MM.1S (cell line): ENCODE measurements at regions not wholly inside any gene's neighbourhood (a gene's known extent, or its start where the extent isn't known, plus 50 kb on each side); places are given as distances from the start of the nearest gene placed in this dataset.

Experiments used
- DNase-seq: peaks from one replicate; pipeline ENCODE4 v3.0.0-alpha.2; 2015
- H2AFZ ChIP-seq: fragments of 300-600 bp; sonication (generic); 2 replicates; pipeline ENCODE4 v1.6.0; 2016; ENCODE audit warnings: antibody characterized with exemption, low read length
- H3F3A ChIP-seq: fragments of 300-600 bp; sonication (generic); 2 replicates; pipeline ENCODE4 v1.6.1; 2016; ENCODE audit warnings: mild to moderate bottlenecking, antibody characterized with exemption, low read length, moderate library complexity, mixed read lengths; ENCODE audit not compliant: insufficient read depth
- H3K27ac ChIP-seq: fragments of 300-600 bp; sonication (generic); 2 replicates; pipeline ENCODE4 v1.5.1; 2016; ENCODE audit warnings: mild to moderate bottlenecking, low read length
- H3K27me3 ChIP-seq: fragments of 300-600 bp; sonication (generic); replicated peaks from 2 replicates; pipeline ENCODE4 v1.6.0; 2016; ENCODE audit warnings: low read length; ENCODE audit not compliant: insufficient read depth
- H3K36me3 ChIP-seq: fragments of 300-600 bp; sonication (generic); replicated peaks from 2 replicates; pipeline ENCODE4 v1.6.1; 2016; ENCODE audit warnings: mild to moderate bottlenecking, low read length, mixed read lengths; ENCODE audit not compliant: insufficient read depth
- H3K4me1 ChIP-seq: fragments of 300-600 bp; sonication (generic); 2 replicates; pipeline ENCODE4 v1.6.1; 2016; ENCODE audit warnings: low read length, mixed read lengths
- H3K4me2 ChIP-seq: fragments of 300-600 bp; sonication (generic); 2 replicates; pipeline ENCODE4 v1.6.0; 2016; ENCODE audit warnings: low read depth, low read length
- H3K4me3 ChIP-seq: fragments of 300-600 bp; sonication (generic); 2 replicates; pipeline ENCODE4 v1.5.1; 2016; ENCODE audit warnings: low read length, mixed read lengths
- H3K79me2 ChIP-seq: fragments of 300-600 bp; sonication (generic); 2 replicates; pipeline ENCODE4 v1.6.1; 2016; ENCODE audit warnings: mixed run types, low read length, mixed read lengths
- H3K9ac ChIP-seq: fragments of 300-600 bp; sonication (generic); 2 replicates; pipeline ENCODE4 v1.6.1; 2016; ENCODE audit warnings: low read length, mixed read lengths
- H3K9me2 ChIP-seq: fragments of 300-600 bp; sonication (generic); replicated peaks from 2 replicates; pipeline ENCODE4 v1.6.1; 2016; ENCODE audit warnings: mild to moderate bottlenecking, low read length, mixed read lengths; ENCODE audit not compliant: insufficient read depth
- H3K9me3 ChIP-seq: fragments of 300-600 bp; sonication (generic); replicated peaks from 2 replicates; pipeline ENCODE4 v1.6.1; 2016; ENCODE audit warnings: mild to moderate bottlenecking, low read length, mixed read lengths; ENCODE audit not compliant: insufficient read depth
- H4K20me1 ChIP-seq: fragments of 300-600 bp; sonication (generic); 2 replicates; pipeline ENCODE4 v1.6.1; 2016; ENCODE audit warnings: mild to moderate bottlenecking, low read length, moderate library complexity, mixed read lengths; ENCODE audit not compliant: insufficient read depth
- EZH2 ChIP-seq: fragments of 300-600 bp; sonication (generic); optimal IDR thresholded peaks from 2 replicates; pipeline ENCODE3; 2017; ENCODE audit warnings: low read depth, mild to moderate bottlenecking, antibody characterized with exemption, low read length, mixed read lengths
- EZH2phosphoT487 ChIP-seq: fragments of 300-600 bp; sonication (generic); IDR thresholded peaks from 2 replicates; pipeline ENCODE4 v1.6.1; 2018; ENCODE audit warnings: antibody characterized with exemption, low read length
- TF ChIP-seq, protein P1 (sequence below): fragments of 300-600 bp; sonication (generic); IDR thresholded peaks from 2 replicates; pipeline ENCODE4 v1.5.1; 2016; ENCODE audit warnings: antibody characterized with exemption, low read length, mixed read lengths

DNA sequence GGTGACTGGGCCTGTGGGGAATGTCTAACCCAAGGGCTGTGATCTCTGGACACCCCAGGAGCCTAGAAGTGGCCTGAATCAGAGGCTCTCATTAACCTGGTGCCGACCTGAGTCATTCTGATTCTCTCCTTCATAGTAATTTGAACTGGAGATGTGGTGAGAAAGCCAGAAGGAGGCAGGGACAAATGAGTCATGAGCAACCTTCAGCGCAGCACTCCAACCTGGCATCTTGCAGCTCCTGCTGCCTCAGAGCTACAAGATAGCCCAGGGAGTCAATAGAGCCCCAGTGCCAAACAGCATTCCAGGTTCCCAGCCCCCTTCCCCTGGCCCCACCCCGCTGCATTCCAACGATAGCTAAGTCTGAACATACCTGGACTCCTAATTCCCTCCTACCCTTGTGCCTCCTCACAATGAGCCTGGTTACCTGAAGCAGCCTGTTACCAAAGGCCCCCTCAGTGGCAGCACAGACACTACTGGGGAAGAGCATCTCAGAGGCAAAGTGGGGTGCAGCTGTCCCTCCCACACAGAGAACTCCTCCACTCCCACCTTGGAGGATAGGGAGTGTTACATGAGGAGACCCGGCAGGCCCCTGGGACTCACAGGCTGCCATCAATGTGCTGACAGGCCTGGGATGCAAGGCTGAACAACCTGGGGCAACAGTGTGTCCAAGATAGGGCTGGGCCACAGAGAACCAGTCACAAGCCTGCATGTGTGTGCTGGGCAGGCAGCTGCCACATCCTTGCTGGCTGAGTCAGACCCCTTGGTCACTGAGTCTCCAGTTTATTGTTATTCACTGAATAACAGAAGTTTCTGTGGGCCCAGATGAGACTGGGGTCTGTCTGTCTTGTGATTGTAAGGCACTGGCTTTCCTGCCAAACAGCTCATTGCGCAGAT lies 76.8 kb upstream of the LEP start:
- Histone ChIP-seq H2AFZ (no peak overlapping the region), H3K9me3 (no peaks in the 10 kb centered on the region), H3K27me3 (peaks cover 33% of the 10 kb centered on the region), H3K4me3 (no peak overlapping the region), H4K20me1 (no peaks in the 10 kb centered on the region), H3K9me2 (no peaks in the 10 kb centered on the region), H3K9ac (no peak overlapping the region), H3K4me2 (no peak overlapping the region), H3K36me3 (no peaks in the 10 kb centered on the region), H3K79me2 (no peaks in the 10 kb centered on the region), H3K4me1 (no peaks in the 10 kb centered on the region), H3F3A (no peaks in the 10 kb centered on the region), H3K27ac (no peak overlapping the region)
- TF ChIP-seq EZH2 (no peak), EZH2phosphoT487 (no peak)
- TF ChIP-seq, protein P1, sequence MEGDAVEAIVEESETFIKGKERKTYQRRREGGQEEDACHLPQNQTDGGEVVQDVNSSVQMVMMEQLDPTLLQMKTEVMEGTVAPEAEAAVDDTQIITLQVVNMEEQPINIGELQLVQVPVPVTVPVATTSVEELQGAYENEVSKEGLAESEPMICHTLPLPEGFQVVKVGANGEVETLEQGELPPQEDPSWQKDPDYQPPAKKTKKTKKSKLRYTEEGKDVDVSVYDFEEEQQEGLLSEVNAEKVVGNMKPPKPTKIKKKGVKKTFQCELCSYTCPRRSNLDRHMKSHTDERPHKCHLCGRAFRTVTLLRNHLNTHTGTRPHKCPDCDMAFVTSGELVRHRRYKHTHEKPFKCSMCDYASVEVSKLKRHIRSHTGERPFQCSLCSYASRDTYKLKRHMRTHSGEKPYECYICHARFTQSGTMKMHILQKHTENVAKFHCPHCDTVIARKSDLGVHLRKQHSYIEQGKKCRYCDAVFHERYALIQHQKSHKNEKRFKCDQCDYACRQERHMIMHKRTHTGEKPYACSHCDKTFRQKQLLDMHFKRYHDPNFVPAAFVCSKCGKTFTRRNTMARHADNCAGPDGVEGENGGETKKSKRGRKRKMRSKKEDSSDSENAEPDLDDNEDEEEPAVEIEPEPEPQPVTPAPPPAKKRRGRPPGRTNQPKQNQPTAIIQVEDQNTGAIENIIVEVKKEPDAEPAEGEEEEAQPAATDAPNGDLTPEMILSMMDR: no peak
- DNase-seq: no peak

DNA sequence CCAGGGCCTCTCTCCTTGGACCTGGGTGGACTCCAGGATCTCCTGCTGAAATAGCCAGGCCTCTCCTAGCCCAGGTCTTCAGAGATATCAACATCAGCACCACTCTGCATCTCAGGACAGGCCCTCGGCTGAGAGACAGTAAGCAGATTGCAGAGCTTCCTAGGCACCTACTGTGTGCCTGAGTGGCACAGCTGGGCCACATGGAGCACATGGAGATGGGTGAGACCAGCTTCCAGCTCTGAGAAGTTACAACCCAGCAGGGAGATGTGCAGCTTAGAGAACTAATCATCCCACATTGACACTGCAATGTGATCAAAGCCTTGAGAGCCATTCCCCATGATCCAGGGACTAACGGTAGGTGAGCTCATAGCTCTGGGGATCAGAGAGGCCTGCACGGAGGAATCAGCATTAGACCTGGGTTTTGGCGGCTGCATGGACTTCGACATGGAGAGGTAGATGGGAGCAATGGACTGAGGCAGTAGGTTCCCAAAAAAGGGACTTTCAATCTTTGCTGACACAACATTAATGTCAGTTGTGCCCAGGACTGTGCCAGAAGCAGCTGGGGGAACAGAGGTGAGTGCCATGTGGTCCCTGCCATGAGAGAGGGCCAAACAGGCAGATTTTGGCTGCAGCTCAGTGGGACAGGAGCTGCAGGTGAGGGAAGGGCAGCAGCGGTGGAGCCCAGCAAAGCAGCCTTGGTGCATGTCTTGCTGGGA lies 76.0 kb upstream of the LEP start:
- TF ChIP-seq EZH2: no peak
- TF ChIP-seq, protein P1: no peak
- no peak for TF ChIP-seq EZH2phosphoT487
- H3K27me3 ChIP-seq: peaks cover 41% of the 10 kb centered on the region
- no peaks in the 10 kb centered on the region for H3K9me2 ChIP-seq
- no peak for DNase-seq
- no peaks in the 10 kb centered on the region for H3K79me2 ChIP-seq
- no peaks in the 10 kb centered on the region for H3K36me3 ChIP-seq
- H3K9me3 ChIP-seq: no peaks in the 10 kb centered on the region
- no peak overlapping the region for H3K9ac ChIP-seq
- H3K4me1 ChIP-seq: no peaks in the 10 kb centered on the region
- H3K4me2 ChIP-seq: no peak overlapping the region
- H3K4me3 ChIP-seq: no peak overlapping the region
- no peak overlapping the region for H2AFZ ChIP-seq
- no peak overlapping the region for H3K27ac ChIP-seq
- H3F3A ChIP-seq: no peaks in the 10 kb centered on the region
- H4K20me1 ChIP-seq: no peaks in the 10 kb centered on the region

DNA sequence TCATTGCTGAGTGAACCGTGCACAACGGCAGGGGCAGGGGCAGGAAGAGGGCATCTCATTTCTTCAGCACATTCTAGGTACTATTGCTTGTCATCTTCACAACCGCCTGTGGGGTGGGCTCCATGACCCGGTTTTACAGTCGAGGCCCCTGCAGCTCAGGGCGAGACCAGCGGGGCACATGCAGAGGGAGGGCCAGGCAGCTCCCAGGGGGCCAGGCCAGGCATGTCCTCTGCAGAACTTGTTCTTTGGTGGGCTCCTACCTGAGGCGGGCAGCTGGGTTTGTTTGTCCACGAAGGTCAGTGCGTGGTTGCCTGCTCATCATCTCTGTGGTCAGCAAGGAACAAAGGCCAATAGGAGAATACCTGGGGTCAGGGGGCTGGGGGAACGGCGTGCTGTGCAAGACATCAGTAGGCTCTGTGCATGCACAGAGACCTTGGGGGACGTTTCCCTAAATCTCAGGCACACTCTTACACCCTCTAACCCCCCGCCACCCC lies 75.1 kb upstream of the LEP start:
- H3K9me2 ChIP-seq: no peaks in the 10 kb centered on the region
- no peak overlapping the region for H3K4me3 ChIP-seq
- no peak overlapping the region for H3K27ac ChIP-seq
- H3K4me2 ChIP-seq: peak overlapping the region; percentile 84; the same call in 1 of the 2 replicates
- no peak overlapping the region for H2AFZ ChIP-seq
- H3F3A ChIP-seq: no peaks in the 10 kb centered on the region
- H3K27me3 ChIP-seq: peaks cover 49% of the 10 kb centered on the region
- no peak for DNase-seq
- H3K36me3 ChIP-seq: no peaks in the 10 kb centered on the region
- no peak overlapping the region for H3K9ac ChIP-seq
- TF ChIP-seq, protein P1: no peak
- TF ChIP-seq EZH2: no peak
- TF ChIP-seq EZH2phosphoT487: no peak
- H3K9me3 ChIP-seq: no peaks in the 10 kb centered on the region
- H4K20me1 ChIP-seq: no peaks in the 10 kb centered on the region
- H3K4me1 ChIP-seq: no peaks in the 10 kb centered on the region
- no peaks in the 10 kb centered on the region for H3K79me2 ChIP-seq
